Umbilical cord (tissue), 1 donor: ENCODE measurements at regions not wholly inside any gene's neighbourhood (a gene's known extent, or its start where the extent isn't known, plus 50 kb on each side); places are given as distances from the start of the nearest gene placed in this dataset.
"Not testable (repeated sequence)": the region's sequence is repeated elsewhere in the genome, so short reads cannot be mapped to it uniquely, and the experiment has no call there.

Experiments used
- DNase-seq: peaks from one replicate; pipeline ENCODE4 v3.0.0-alpha.2; 2015; ENCODE audit warnings: low spot score

GRCh38 chr13:90846936-90847335 is 500.6 kb upstream of the MIR17HG start:
- no peak for DNase-seq

GRCh38 chr13:90853666-90854065 is 493.8 kb upstream of the MIR17HG start:
- DNase-seq: not testable (repeated sequence)

GRCh38 chr13:90857921-90858320 is 489.6 kb upstream of the MIR17HG start:
- DNase-seq: no peak

GRCh38 chr13:90866006-90866405 is 481.5 kb upstream of the MIR17HG start:
- DNase-seq: no peak

- peak; percentile 49 for DNase-seq
These were observed 480.2 kb upstream of the MIR17HG start for GRCh38 chr13:90867336-90867683.

- peak; percentile 37 for DNase-seq
These were observed 479.1 kb upstream of the MIR17HG start for GRCh38 chr13:90868321-90868920.

- no peak for DNase-seq
These were observed 477.9 kb upstream of the MIR17HG start for GRCh38 chr13:90869580-90869979.

GRCh38 chr13:90872491-90873025 is 474.9 kb upstream of the MIR17HG start:
- DNase-seq: no peak

GRCh38 chr13:90880790-90881189 is 466.7 kb upstream of the MIR17HG start:
- no peak for DNase-seq

- no peak for DNase-seq
These were observed 464.9 kb upstream of the MIR17HG start for GRCh38 chr13:90882551-90882950.

GRCh38 chr13:90883592-90883991 is 463.9 kb upstream of the MIR17HG start:
- no peak for DNase-seq

- DNase-seq: no peak
These were observed 463.4 kb upstream of the MIR17HG start for GRCh38 chr13:90884066-90884465.

- DNase-seq: no peak
These were observed 457.3 kb upstream of the MIR17HG start for GRCh38 chr13:90889906-90890834.

- DNase-seq: no peak
These were observed 456.2 kb upstream of the MIR17HG start for GRCh38 chr13:90891329-90891728.

- DNase-seq: not testable (repeated sequence)
These were observed 454.3 kb upstream of the MIR17HG start for GRCh38 chr13:90893199-90893598.

- no peak for DNase-seq
These were observed 451.5 kb upstream of the MIR17HG start for GRCh38 chr13:90896002-90896401.

GRCh38 chr13:90898811-90899210 is 448.7 kb upstream of the MIR17HG start:
- DNase-seq: no peak

GRCh38 chr13:90899416-90899815 is 448.1 kb upstream of the MIR17HG start:
- no peak for DNase-seq

GRCh38 chr13:90902255-90902654 is 445.2 kb upstream of the MIR17HG start:
- DNase-seq: no peak

- DNase-seq: no peak
These were observed 440.9 kb upstream of the MIR17HG start for GRCh38 chr13:90906554-90906953.

- no peak for DNase-seq
These were observed 438.7 kb upstream of the MIR17HG start for GRCh38 chr13:90908792-90909191.

- DNase-seq: no peak
These were observed 437.4 kb upstream of the MIR17HG start for GRCh38 chr13:90910018-90910639.
